ENCODE measurements at regions not wholly inside any gene's neighbourhood (a gene's known extent, or its start where the extent isn't known, plus 50 kb on each side); places are given as distances from the start of the nearest gene placed in this dataset.

GRCh38 chr9:29199975-29200374 lies 1626.7 kb upstream of the C9orf72 start:
- intact Hi-C loops (cut with micrococcal nuclease) = loop anchor here (10.0 kb wide), 1 partner anchor 335 kb away; no protein-coding TSS in a partner anchor
- Histone ChIP-seq H3K4me1 (ENCODE audit: control insufficient read depth, insufficient read depth, low read length) (no peaks in the 10 kb centered on the region), H3K36me3 (ENCODE audit: control insufficient read depth, insufficient read depth, low read length) (no peaks in the 10 kb centered on the region), H3K27ac (ENCODE audit: low read length) (no peak overlapping the region), H3K9me3 (ENCODE audit: control insufficient read depth, insufficient read depth, low read length) (no peaks in the 10 kb centered on the region), H3K4me3 (ENCODE audit: low read length) (no peak overlapping the region), H3K27me3 (ENCODE audit: control insufficient read depth, insufficient read depth, low read length) (no peaks in the 10 kb centered on the region)
- 100% methylated on average over 1 of the region's 3 CpGs for WGBS (ENCODE audit: insufficient coverage)
- H3K27me3 Mint-ChIP-seq (ENCODE audit: low read depth in 2 of 2) = no peaks in the 10 kb centered on the region
- no peaks in the 10 kb centered on the region for H3K36me3 Mint-ChIP-seq
- no peak for TF ChIP-seq CTCF (IDR thresholded peaks at IDR 0.05)
- no peak overlapping the region for H3K4me3 Mint-ChIP-seq
- no peak for DNase-seq
- H3K27ac Mint-ChIP-seq = no peak overlapping the region
- no peaks in the 10 kb centered on the region for H3K9me3 Mint-ChIP-seq
- peaks cover 6 to 43% of the 10 kb centered on the region in 2 donors for H3K4me1 Mint-ChIP-seq
- ATAC-seq = no peak

- no peaks in the 10 kb centered on the region for H3K36me3 ChIP-seq (ENCODE audit: control insufficient read depth, insufficient read depth, low read length)
- H3K9me3 ChIP-seq (ENCODE audit: control insufficient read depth, insufficient read depth, low read length) = no peaks in the 10 kb centered on the region
- ATAC-seq = no peak
- Mint-ChIP-seq H3K4me1 (peaks cover 6 to 43% of the 10 kb centered on the region in 2 donors), H3K4me3 (no peak overlapping the region), H3K36me3 (no peaks in the 10 kb centered on the region), H3K9me3 (no peaks in the 10 kb centered on the region), H3K27ac (no peak overlapping the region), H3K27me3 (ENCODE audit: low read depth in 2 of 2) (no peaks in the 10 kb centered on the region)
- intact Hi-C loops (cut with micrococcal nuclease) = loop anchor here (10.0 kb wide), 1 partner anchor 336 kb away; no protein-coding TSS in a partner anchor
- no peaks in the 10 kb centered on the region for H3K27me3 ChIP-seq (ENCODE audit: control insufficient read depth, insufficient read depth, low read length)
- no peak for DNase-seq
- no peak overlapping the region for H3K27ac ChIP-seq (ENCODE audit: low read length)
- WGBS (ENCODE audit: insufficient coverage) = 100% methylated on average over 2 of the region's 3 CpGs
- H3K4me1 ChIP-seq (ENCODE audit: control insufficient read depth, insufficient read depth, low read length) = no peaks in the 10 kb centered on the region
- no peak for TF ChIP-seq CTCF (IDR thresholded peaks at IDR 0.05)
- no peak overlapping the region for H3K4me3 ChIP-seq (ENCODE audit: low read length)
Measured at GRCh38 chr9:29200650-29201049, 1627.4 kb upstream of the C9orf72 start.

DNA sequence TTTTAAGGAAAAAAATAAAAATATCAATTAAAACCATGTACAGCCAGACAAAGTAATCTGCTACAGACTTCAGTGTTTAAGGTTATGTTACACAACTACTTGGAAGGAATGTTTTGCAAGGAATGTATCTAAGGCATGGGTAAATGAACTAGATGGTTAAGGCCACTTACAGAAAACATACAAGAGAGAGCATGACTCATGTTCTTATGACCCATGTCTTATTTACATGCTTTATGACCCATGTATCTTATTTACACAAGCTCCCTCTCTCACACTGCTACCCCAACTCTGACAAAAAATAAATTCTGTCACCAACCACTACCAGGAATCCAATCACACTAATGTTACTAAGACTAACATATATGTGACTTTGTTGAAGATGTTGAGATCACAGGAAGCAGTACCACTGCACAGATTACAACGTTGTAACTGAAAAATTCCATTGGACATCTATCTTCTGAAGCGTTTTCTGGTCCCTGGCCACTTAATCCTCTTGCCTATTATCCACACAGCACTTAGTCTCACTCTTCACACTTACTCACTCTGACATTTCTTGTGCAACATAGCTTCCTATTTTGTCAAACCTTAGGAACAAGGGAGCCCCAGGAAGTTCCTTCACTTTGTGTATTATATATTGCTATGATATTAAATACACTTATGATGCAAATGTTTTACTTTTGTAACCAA lies 1630.1 kb upstream of the C9orf72 start:
- no peak for TF ChIP-seq CTCF (IDR thresholded peaks at IDR 0.05)
- H3K27me3 Mint-ChIP-seq (ENCODE audit: low read depth in 2 of 2) = no peaks in the 10 kb centered on the region
- H3K9me3 Mint-ChIP-seq = no peaks in the 10 kb centered on the region
- DNase-seq (no peak), ATAC-seq (peak in 1 of 3 donors; percentile 44)
- Histone ChIP-seq H3K36me3 (ENCODE audit: control insufficient read depth, insufficient read depth, low read length) (no peaks in the 10 kb centered on the region), H3K4me1 (ENCODE audit: control insufficient read depth, insufficient read depth, low read length) (no peaks in the 10 kb centered on the region), H3K9me3 (ENCODE audit: control insufficient read depth, insufficient read depth, low read length) (no peaks in the 10 kb centered on the region), H3K27ac (ENCODE audit: low read length) (no peak overlapping the region), H3K27me3 (ENCODE audit: control insufficient read depth, insufficient read depth, low read length) (no peaks in the 10 kb centered on the region), H3K4me3 (ENCODE audit: low read length) (no peak overlapping the region)
- 32% methylated on average over 2 of the region's 2 CpGs for WGBS (ENCODE audit: insufficient coverage)
- H3K4me3 Mint-ChIP-seq = no peak overlapping the region
- intact Hi-C loops (cut with micrococcal nuclease) = loop anchor here (10.0 kb wide), 1 partner anchor 339 kb away; no protein-coding TSS in a partner anchor
- peaks cover 4 to 33% of the 10 kb centered on the region in 2 donors for H3K4me1 Mint-ChIP-seq
- no peaks in the 10 kb centered on the region for H3K36me3 Mint-ChIP-seq
- peak overlapping the region in 1 of 2 donors; percentile 17 for H3K27ac Mint-ChIP-seq

DNA sequence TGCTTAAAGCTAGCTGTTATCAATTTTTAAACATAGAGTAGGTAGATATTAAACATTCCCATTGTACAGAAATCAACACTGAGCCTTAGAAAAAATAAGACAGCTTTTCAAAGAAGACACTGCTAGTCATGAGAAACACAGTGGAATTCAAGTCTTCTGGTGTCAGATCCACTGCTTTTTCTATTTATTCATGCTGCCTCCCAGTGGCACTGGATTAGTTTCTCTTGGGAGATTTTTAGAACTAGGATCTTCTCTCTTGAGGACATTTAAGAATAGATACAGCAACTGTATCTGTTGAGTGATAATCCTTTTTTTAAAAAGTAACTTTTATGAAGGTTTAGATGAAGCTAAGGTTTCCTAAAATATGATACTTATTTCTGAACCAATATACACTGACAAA lies 1635.4 kb upstream of the C9orf72 start:
- ATAC-seq = no peak
- no peak overlapping the region for H3K4me3 Mint-ChIP-seq
- Histone ChIP-seq H3K4me3 (ENCODE audit: low read length) (no peak overlapping the region), H3K36me3 (ENCODE audit: control insufficient read depth, insufficient read depth, low read length) (no peaks in the 10 kb centered on the region), H3K4me1 (ENCODE audit: control insufficient read depth, insufficient read depth, low read length) (peaks cover 17% of the 10 kb centered on the region), H3K27ac (ENCODE audit: low read length) (no peak overlapping the region), H3K27me3 (ENCODE audit: control insufficient read depth, insufficient read depth, low read length) (peaks cover 3% of the 10 kb centered on the region), H3K9me3 (ENCODE audit: control insufficient read depth, insufficient read depth, low read length) (no peaks in the 10 kb centered on the region)
- TF ChIP-seq CTCF (IDR thresholded peaks at IDR 0.05) = no peak
- peaks cover 5% of the 10 kb centered on the region for H3K36me3 Mint-ChIP-seq
- H3K4me1 Mint-ChIP-seq = peaks cover 16 to 30% of the 10 kb centered on the region in 2 donors
- intact Hi-C loops (cut with micrococcal nuclease) = loop anchor here (10.0 kb wide), 1 partner anchor 344 kb away; no protein-coding TSS in a partner anchor
- peaks cover 6 to 13% of the 10 kb centered on the region in 2 donors for H3K27me3 Mint-ChIP-seq (ENCODE audit: low read depth in 2 of 2)
- DNase-seq = no peak
- H3K9me3 Mint-ChIP-seq = peaks cover 0 to 2% of the 10 kb centered on the region in 2 donors
- peak overlapping the region in 1 of 2 donors; percentile 44 for H3K27ac Mint-ChIP-seq
